Fibroblast of lung (primary cell): ENCODE measurements at regions not wholly inside any gene's neighbourhood (a gene's known extent, or its start where the extent isn't known, plus 50 kb on each side); places are given as distances from the start of the nearest gene placed in this dataset.

Experiments
- CTCF ChIP-seq, 2 donors: IDR thresholded peaks in 1 of 2; conservative IDR thresholded peaks in 1 of 2; 1 replicate in 1 of 2; 2 replicates in 1 of 2; pipeline ENCODE4 v1.5.1; 2011 to 2012; ENCODE audit warnings: low read length in 2 of 2, control low read depth in 1 of 2, inconsistent platforms in 1 of 2, low read depth in 1 of 2, mild to moderate bottlenecking in 1 of 2
- EZH2 ChIP-seq: IDR thresholded peaks from 2 replicates; pipeline ENCODE4 v1.5.1; 2012; ENCODE audit warnings: low read length, control low read depth, mild to moderate bottlenecking; ENCODE audit errors: missing control alignments

- no peak for TF ChIP-seq CTCF (conservative IDR thresholded peaks at IDR 0.05 in 1 of 2, IDR thresholded peaks at IDR 0.05 in 1 of 2; ENCODE audit: low read depth in 1 of 2, low read length in 2 of 2)
- no peak for TF ChIP-seq EZH2
Observed at GRCh38 chr14:84041421-84041820, 1488.5 kb upstream of the FLRT2 start.
